HG03039 (cell line): ENCODE measurements at regions not wholly inside any gene's neighbourhood (a gene's known extent, or its start where the extent isn't known, plus 50 kb on each side); places are given as distances from the start of the nearest gene placed in this dataset.
"Not testable (repeated sequence)": the region's sequence is repeated elsewhere in the genome, so short reads cannot be mapped to it uniquely, and the experiment has no call there.

Experiments
- ATAC-seq: cut with Tn5 transposase; IDR thresholded peaks from one replicate; pipeline ENCODE4 v1.9.1; 2021; ENCODE audit warnings: mild to moderate bottlenecking, moderate library complexity; ENCODE audit not compliant: unreplicated experiment

GRCh38 chr9:41273549-41274267 is 84.6 kb upstream of the ZNG1F start:
- peak; percentile 100 for ATAC-seq

GRCh38 chr9:41272879-41273548 is 83.9 kb upstream of the ZNG1F start:
- peak; percentile 34 for ATAC-seq

GRCh38 chr9:41270992-41271391 is 81.9 kb upstream of the ZNG1F start:
- ATAC-seq = not testable (repeated sequence)

- ATAC-seq = not testable (repeated sequence)
Observed at GRCh38 chr9:41269471-41269870, 80.4 kb upstream of the ZNG1F start.

- ATAC-seq = not testable (repeated sequence)
Observed at GRCh38 chr9:41269054-41269453, 79.9 kb upstream of the ZNG1F start.

GRCh38 chr9:41266602-41267001 is 77.5 kb upstream of the ZNG1F start:
- not testable (repeated sequence) for ATAC-seq

- ATAC-seq = not testable (repeated sequence)
Observed at GRCh38 chr9:41266000-41266399, 76.9 kb upstream of the ZNG1F start.

- ATAC-seq = not testable (repeated sequence)
Observed at GRCh38 chr9:41251973-41252372, 62.9 kb upstream of the ZNG1F start.

GRCh38 chr9:41251101-41251500 is 62.0 kb upstream of the ZNG1F start:
- ATAC-seq = not testable (repeated sequence)

GRCh38 chr9:41246702-41247101 is 57.6 kb upstream of the ZNG1F start:
- ATAC-seq = not testable (repeated sequence)
